Motor neuron (in vitro differentiated cells): ENCODE measurements at regions not wholly inside any gene's neighbourhood (a gene's known extent, or its start where the extent isn't known, plus 50 kb on each side); places are given as distances from the start of the nearest gene placed in this dataset.
"Not testable (repeated sequence)": the region's sequence is repeated elsewhere in the genome, so short reads cannot be mapped to it uniquely, and the experiment has no call there.

Experiments
- ATAC-seq, 8 experiments: fragments of 200-7000 bp; cut with Tn5 transposase; replicated peaks in 6 of 8; 2 replicates each; pipeline ENCODE4 v1.8.0; 2021; ENCODE audit warnings: mild to moderate bottlenecking in 8 of 8, moderate library complexity in 8 of 8
- H3K27ac ChIP-seq, 2 donors: fragments of 250-450 bp; sonication (Bioruptor Pico); 2 replicates each; pipeline ENCODE4 v1.9.0; 2021; ENCODE audit warnings: antibody characterized with exemption in 2 of 2, mild to moderate bottlenecking in 2 of 2, moderate library complexity in 1 of 2
- H3K4me1 ChIP-seq, 2 donors: fragments of 250-450 bp; sonication (Bioruptor Pico); replicated peaks in 1 of 2; 2 replicates each; pipeline ENCODE4 v1.6.1; 2021; ENCODE audit warnings: antibody characterized with exemption in 2 of 2, mild to moderate bottlenecking in 2 of 2, moderate library complexity in 1 of 2
- H3K4me3 ChIP-seq, 5 donors: fragments of 250-450 bp; sonication (Bioruptor Pico); 2 replicates each; pipeline ENCODE4 v1.9.0; 2021; ENCODE audit warnings: antibody characterized with exemption in 5 of 5, mild to moderate bottlenecking in 5 of 5, moderate library complexity in 4 of 5
- WGBS, 10 experiments: fragments of 450-650 bp; shearing (Covaris generic); methylation state at CpG; one replicate each; pipeline ENCODE4 v1.0.0; 2022; 5-methylcytosine and 5-hydroxymethylcytosine counted together
- in situ Hi-C, 9 experiments: fragments of 400-800 bp; cut with MboI; loops; one replicate each; pipeline ENCODE4 v1.15.0; 2021; ENCODE audit warnings: low sequenced_read_pairs in 9 of 9, low pct_unique_long_range_greater_than_20kb in 2 of 9; ENCODE audit not compliant: unreplicated experiment in 9 of 9

DNA sequence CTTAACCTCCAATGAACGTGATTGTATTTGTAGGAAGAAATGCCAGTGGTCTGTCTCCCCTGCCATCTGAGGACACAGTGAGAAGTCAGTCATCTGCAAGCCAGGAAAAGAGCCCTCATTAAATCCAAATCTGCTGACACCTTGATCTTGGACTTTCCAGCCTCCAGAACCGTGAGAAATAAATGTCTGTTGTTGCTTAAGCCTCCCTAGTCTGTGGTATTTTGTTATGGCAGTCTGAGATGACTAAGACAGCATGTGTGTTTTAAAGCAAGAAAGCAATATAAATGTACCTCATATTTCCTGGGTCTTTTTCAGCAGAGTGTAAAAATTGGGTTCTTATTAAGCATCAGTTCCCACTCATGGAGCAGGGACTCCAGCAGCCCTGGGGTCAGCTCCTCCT, 177.9 kb upstream of the NLRP1 start:
- no peak overlapping the region for H3K4me3 ChIP-seq
- in situ Hi-C loops = no loop called here
- H3K27ac ChIP-seq = no peak overlapping the region
- H3K4me1 ChIP-seq = peaks cover 0 to 6% of the 10 kb centered on the region in 2 donors
- WGBS, 10 experiments = 0 to 100% (median 36%) methylated on average over 1 to 2 of the region's 2 CpGs; no CpG with 5 or more reads in 2 of the 10 experiments
- no peak for ATAC-seq

- Histone ChIP-seq H3K4me3 (no peak overlapping the region), H3K4me1 (peaks cover 0 to 6% of the 10 kb centered on the region in 2 donors), H3K27ac (no peak overlapping the region)
- ATAC-seq = no peak
- in situ Hi-C loops = no loop called here
- 5 to 100% (median 61%) methylated on average over 2 to 12 of the region's 14 CpGs for whole genome bisulfite sequencing, 10 experiments
Measured at GRCh38 chr17:5763595-5764306, 179.4 kb upstream of the NLRP1 start.

- in situ Hi-C loops = no loop called here
- Histone ChIP-seq H3K4me3 (no peak overlapping the region), H3K27ac (no peak overlapping the region), H3K4me1 (peaks cover 14 to 16% of the 10 kb centered on the region in 2 donors)
- 0 to 35% (median 14%) methylated on average over 3 to 10 of the region's 13 CpGs; no CpG with 5 or more reads in 1 of the 10 experiments for whole genome bisulfite sequencing, 10 experiments
- peak in 5 of 8 experiments; percentile 94 to 96 (median 95) for ATAC-seq
Measured at GRCh38 chr17:5769593-5770354, 185.5 kb upstream of the NLRP1 start.

DNA sequence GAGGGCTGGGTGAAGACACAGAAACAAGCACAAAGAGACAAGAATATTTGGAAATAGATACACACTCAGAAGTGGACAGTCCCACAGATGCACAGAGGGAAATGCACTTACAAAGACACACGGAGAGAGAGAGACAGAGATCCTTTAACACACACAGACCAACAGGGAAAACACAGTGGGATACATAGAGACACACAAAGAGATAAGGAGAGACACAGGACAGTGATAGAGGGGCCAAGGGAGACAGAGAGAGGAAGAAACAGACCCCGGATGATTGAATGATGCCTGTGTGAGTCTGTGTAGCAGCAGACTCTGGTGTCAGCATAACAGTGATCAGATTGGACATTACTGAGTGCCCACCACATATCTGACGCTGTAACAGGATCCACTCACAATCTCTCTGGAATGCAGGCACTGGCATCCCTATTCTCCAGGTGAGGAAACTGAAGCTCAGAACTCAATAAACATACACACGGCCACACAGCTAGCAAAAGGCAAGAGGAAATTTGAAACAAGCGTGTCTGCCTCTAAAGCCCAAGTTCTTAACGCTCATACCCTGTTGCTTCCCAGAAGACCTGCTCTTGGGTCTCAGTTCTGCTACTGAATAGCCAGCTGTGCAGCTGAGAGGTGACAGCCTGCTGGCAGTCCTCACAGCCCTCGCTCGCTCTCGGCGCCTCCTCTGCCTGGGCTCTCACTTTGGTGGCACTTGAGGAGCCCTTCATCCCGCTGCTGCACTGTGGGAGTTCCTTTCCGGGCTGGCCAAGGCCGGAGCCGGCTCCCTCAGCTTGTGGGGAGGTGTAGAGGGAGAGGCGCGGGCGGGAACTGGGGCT, 186.3 kb upstream of the NLRP1 start:
- in situ Hi-C loops = no loop called here
- 0 to 32% (median 15%) methylated on average over 1 to 4 of the region's 17 CpGs; no CpG with 5 or more reads in 1 of the 10 experiments for WGBS, 10 experiments
- Histone ChIP-seq H3K4me1 (peaks cover 14 to 16% of the 10 kb centered on the region in 2 donors), H3K4me3 (peak overlapping the region in 2 of 5 donors; percentile 2 to 21), H3K27ac (no peak overlapping the region)
- ATAC-seq = peak in 5 of 8 experiments; percentile 23 to 34 (median 31)

GRCh38 chr17:5771271-5771577, 186.9 kb upstream of the NLRP1 start:
- ATAC-seq, in situ Hi-C loops, H3K27ac ChIP-seq: not testable (repeated sequence)
- peak overlapping the region in 2 of 5 donors; percentile 2 to 21 for H3K4me3 ChIP-seq
- peaks cover 14 to 16% of the 10 kb centered on the region in 2 donors for H3K4me1 ChIP-seq
- no CpG with 5 or more reads among the region's 36 CpGs for WGBS, 10 experiments

DNA sequence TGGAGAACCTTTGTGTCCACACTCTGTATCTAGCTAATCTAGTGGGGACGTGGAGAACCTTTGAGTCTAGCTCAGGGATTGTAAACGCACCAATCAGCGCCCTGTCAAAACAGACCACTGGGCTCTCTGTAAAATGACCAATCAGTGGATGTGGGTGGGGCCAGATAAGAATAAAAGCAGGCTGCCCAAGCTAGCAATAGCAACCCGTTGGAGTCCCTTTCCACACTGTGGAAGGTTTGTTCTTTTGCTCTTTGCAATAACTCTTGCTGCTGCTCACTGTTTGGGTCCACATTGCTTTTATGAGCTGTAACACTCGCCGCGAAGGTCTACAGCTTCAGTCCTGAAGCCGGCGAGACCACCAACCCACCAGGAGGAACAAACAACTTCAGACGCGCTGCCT, 187.7 kb upstream of the NLRP1 start:
- H3K27ac ChIP-seq, ATAC-seq, H3K4me3 ChIP-seq, in situ Hi-C loops: not testable (repeated sequence)
- peaks cover 14 to 16% of the 10 kb centered on the region in 2 donors for H3K4me1 ChIP-seq
- 65 to 100% (median 98%) methylated on average over 5 to 10 of the region's 11 CpGs; no CpG with 5 or more reads in 7 of the 10 experiments for WGBS, 10 experiments

DNA sequence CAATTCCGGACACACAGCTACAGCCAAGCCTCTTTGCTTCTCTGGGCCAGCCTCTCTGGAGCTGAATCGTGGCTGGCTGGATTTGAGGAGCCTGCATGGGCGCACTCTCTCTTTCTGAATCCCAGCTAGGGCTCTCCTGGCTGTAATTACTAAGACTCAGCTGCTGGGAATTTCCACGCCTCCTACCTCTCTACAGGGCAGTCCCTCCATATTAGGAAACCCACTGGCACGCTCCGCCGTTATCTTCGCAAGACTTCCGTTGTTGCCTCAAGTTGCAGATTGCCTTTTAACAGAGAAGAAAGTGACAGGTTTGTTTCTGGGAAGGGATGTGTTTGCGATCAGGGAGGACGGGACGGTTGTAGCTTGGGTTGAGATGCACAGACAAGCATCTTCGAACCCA, 188.4 kb upstream of the NLRP1 start:
- no peak for ATAC-seq
- Histone ChIP-seq H3K4me3 (no peak overlapping the region), H3K27ac (no peak overlapping the region), H3K4me1 (peaks cover 14 to 16% of the 10 kb centered on the region in 2 donors)
- in situ Hi-C loops = no loop called here
- 10 to 100% (median 96%) methylated on average over 2 to 10 of the region's 13 CpGs; no CpG with 5 or more reads in 2 of the 10 experiments for WGBS, 10 experiments

DNA sequence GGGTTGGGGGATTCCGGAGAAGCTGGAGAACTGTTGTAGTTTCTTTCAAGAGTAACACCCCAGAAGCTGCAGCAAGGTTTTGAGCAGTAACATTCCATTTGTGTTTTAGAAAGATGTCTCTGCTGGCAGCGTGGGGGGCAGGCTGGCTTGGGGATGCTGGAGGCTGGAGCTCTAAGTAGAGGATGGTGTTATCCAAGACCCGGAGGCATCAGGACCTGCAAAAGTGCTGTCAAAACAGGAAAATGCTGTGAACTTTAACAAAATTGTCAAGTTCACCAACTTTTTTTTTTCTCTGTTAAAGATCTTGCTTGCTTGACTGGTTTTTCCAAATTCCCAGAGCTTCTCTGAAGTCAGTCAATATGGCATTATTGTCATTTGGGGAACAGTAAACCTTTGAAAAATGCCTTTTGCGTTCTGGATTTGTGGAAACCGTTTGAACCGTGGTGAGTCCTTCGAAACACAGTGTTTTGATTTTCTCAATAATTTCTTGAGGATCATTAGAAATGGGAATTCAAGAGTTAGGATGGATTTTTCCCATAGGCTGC, 189.6 kb upstream of the NLRP1 start:
- H3K27ac ChIP-seq = no peak overlapping the region
- H3K4me3 ChIP-seq = no peak overlapping the region
- H3K4me1 ChIP-seq = peaks cover 14 to 16% of the 10 kb centered on the region in 2 donors
- WGBS, 10 experiments = 0 to 98% (median 71%) methylated on average over 1 to 7 of the region's 7 CpGs; no CpG with 5 or more reads in 1 of the 10 experiments
- in situ Hi-C loops = no loop called here
- ATAC-seq = no peak

- 0 to 100% (median 33%) methylated on average over 1 to 5 of the region's 8 CpGs; no CpG with 5 or more reads in 1 of the 10 experiments for WGBS, 10 experiments
- in situ Hi-C loops = no loop called here
- no peak for ATAC-seq
- H3K27ac ChIP-seq = no peak overlapping the region
- H3K4me3 ChIP-seq = no peak overlapping the region
- peaks cover 9 to 12% of the 10 kb centered on the region in 2 donors for H3K4me1 ChIP-seq
Measured at GRCh38 chr17:5775098-5775497, 190.8 kb upstream of the NLRP1 start.

DNA sequence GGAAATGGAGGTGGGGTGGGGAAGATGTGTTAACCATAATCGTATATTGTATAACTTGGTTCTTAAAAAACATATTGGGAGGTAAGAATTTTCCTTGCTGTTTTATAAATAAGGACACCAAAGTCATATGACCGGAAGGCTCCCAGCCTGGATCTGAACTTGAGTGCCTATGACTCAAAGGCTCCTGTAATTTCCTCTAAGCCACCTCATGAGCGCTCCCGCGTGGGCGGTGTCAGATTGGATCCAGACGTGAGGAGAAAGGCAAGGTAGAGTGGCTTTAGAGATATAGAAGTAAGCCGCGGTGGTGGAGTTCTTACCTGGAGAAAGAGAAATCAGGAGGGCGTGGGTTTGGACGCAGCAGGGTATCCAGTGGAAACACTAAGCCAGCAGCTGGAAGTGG, 196.2 kb upstream of the NLRP1 start:
- peaks cover 3 to 5% of the 10 kb centered on the region in 2 donors for H3K4me1 ChIP-seq
- in situ Hi-C loops = no loop called here
- ATAC-seq = no peak
- H3K4me3 ChIP-seq = no peak overlapping the region
- WGBS, 10 experiments = 60 to 100% (median 88%) methylated on average over 1 to 11 of the region's 11 CpGs; no CpG with 5 or more reads in 2 of the 10 experiments
- no peak overlapping the region for H3K27ac ChIP-seq

DNA sequence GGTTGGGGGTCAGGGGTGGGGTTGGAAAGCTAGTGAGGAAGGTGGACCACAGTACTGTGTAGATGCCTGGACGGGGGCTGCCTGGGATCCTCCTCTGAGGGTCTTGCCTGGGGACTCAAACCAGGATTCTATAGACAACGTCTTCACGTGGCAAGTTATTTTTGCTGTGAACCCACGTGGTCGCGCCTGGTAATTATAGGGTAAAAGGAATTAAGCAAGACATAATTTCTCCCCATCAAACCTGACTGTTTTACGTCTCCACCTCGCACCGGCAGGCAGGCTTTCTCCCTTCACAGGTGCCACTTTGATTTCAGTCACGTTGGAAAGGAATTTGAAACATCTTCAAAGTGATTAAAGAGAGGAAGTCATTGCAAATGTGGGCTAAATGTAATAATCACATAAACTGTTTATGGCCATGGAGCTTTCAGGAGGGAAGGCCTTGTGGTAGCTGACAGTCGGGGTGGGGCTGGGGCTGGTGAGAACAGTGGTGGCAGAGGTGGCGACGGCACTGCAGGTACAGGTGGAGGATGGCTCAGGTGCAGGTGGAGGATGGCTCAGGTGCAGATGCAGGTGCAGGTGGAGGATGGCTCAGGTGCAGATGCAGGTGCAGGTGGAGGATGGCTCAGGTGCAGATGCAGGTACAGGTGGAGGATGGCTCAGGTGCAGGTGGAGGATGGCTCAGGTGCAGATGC, 197.1 kb upstream of the NLRP1 start:
- no peak for ATAC-seq
- in situ Hi-C loops = no loop called here
- 76 to 100% (median 80%) methylated on average over 1 to 11 of the region's 13 CpGs; no CpG with 5 or more reads in 3 of the 10 experiments for WGBS, 10 experiments
- Histone ChIP-seq H3K4me3 (no peak overlapping the region), H3K27ac (no peak overlapping the region), H3K4me1 (peaks cover 3 to 12% of the 10 kb centered on the region in 2 donors)

DNA sequence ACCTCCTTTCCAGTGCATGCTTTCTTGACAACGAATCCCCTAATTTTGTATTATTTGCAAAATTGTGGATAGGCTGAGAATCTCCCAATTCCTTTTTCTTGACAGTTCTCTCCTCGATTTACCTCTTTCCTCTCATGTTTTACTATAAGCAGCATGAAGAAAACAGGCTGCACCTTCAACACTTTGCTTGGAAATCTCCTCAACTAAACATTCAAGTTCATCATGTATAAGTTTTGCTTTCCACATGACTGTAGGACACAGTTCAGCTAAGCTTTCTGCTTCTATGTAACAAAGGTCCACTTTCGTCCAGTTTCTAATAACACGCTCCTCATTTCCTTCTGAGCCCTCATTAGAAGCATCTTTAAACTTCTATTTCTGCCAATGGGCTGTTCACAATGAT, 199.0 kb upstream of the NLRP1 start:
- H3K27ac ChIP-seq = no peak overlapping the region
- 0 to 100% (median 85%) methylated on average over 1 to 4 of the region's 4 CpGs for WGBS, 10 experiments
- ATAC-seq = no peak
- in situ Hi-C loops = no loop called here
- no peak overlapping the region for H3K4me3 ChIP-seq
- H3K4me1 ChIP-seq = peaks cover 3 to 13% of the 10 kb centered on the region in 2 donors
